NCI-H2196 (cell line): ENCODE measurements at regions not wholly inside any gene's neighbourhood (a gene's known extent, or its start where the extent isn't known, plus 50 kb on each side); places are given as distances from the start of the nearest gene placed in this dataset.

Source experiments
- DNase-seq: peaks from one replicate; lab custom pipeline; 2025; ENCODE audit not compliant: unreplicated experiment; lab: John Stamatoyannopoulos, UW

GRCh38 chr5:148912714-148913398 lies 86.4 kb downstream of the ADRB2 start:
- DNase-seq, result no peak

DNA sequence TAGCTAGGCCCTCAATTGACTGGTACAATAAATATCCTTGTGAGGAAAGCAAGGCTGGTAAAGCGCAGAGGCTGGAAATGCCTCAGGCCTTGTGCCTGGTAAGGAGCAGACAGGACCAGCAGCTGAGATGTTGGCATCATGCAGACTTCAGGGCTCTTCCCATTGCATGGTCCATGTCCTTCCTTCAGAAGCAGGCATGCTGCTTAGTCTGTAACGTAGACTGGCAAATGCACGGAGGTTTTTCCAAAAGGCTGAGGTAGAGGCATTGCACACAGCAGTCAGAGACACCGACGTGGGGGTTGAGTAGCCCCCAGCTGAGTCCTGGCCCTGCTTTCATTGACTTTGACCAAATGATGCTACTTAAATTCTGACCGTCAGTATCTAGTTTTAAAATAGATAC lies 87.1 kb downstream of the ADRB2 start:
- no peak for DNase-seq

DNA sequence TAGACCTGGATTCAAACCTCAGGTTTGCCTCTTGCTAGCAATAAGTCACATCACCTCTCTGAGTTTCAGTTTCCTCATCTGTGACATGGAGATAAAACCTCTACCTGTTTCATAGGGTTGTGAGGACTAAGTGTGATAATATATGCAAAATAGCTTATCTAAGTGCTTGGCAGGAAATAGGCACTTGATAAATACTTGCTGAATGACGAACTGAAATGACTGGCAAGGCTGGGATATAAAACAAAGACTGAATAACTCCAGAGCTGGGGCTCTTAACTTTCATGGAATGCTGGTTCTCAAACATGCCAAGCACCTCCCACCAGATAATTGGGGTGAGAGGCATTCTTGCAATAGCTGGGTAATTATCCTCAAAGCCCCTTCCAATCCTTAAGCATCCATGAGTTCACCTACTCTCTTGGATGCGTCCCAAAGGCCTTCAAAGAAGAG lies 87.6 kb downstream of the ADRB2 start:
- DNase-seq, result peak; percentile 36

DNA sequence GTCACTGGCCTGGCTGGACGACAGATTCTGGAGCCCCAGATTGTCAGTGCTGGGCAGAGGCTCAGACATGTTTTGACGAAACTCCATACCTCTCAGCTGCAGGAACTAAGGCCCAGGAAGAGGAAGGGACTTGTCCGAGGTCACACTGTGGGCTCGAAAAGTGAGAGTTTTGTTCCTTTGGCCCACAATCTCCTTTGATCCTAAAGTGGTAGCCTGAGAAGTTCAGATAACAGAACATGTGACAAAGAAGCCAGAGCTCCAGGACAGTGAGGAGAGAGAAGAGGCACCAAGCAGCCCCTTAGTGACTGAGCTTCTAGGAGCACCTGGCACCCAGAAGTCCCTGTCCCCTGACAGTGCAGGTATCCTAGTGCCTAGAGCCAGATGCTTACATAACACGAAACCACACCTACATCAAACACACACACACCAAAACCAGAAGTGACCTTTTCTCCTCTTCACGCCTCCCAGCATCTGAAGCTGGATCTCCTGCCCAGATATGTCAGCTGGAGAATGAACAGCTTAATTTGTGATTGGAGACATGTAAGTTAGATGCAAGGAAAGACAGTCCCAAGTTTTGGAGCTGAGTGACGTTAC lies 88.9 kb downstream of the ADRB2 start:
- no peak for DNase-seq

GRCh38 chr5:148920646-148921288 lies 94.4 kb downstream of the ADRB2 start:
- DNase-seq, result no peak

- no peak for DNase-seq
These were observed 94.9 kb downstream of the ADRB2 start for GRCh38 chr5:148921350-148921749.

DNA sequence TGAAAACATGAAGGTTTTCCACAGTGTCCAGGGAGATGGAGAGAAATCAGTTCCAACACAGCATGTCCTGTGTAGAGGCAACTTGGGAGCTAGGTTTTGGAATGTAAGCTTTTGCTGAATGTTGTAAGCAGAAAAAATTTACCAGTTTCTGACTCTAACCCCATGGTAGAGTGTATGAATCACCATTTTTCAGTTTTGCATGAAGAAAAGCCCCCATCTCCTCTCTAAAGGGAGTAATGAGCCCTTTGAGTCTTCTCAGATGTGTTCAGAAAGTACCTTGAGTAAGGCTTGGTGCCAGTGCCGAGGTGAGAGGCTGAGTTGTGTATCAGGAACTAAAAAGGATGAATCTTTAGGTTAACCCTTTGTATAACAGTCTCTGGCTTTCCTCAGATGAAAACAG lies 96.2 kb downstream of the ADRB2 start:
- no peak for DNase-seq

DNA sequence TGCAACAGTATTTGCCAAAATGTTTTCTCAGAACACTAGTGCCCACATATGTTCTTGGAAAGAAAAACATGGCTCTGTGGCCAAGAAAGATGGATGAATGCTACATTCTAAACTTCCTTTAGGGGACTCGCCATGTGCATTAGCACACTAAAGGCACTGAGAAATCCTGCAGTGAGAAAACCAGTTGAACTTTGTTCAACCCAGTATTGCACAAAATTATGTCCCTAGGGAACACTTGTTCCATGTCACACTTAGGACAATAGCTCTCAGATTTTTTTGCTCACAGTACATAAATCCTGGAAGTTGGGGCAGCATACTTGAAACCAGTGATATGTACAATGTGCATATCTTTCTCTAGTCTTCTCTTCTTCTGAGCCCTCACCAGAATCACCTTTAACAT lies 96.6 kb downstream of the ADRB2 start:
- DNase-seq, result no peak

DNA sequence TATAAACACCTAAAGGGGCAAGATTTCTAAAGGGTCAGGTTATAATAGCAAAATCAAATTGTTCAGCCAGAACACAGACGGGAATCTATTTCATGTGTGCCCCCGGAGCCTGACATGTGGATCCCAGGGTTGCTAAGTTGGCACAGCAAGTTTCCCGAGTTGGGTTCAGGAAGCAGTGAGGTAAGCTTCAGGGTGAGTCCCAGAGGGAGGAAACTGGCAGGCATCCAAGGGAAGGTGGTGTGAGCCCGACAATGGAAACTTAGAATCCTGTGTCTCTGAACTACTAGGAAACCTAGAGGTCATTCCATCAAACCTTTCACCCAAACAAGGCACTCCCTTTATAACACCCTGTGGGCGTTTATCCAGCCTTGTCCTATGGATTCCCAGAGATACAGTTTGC lies 98.4 kb downstream of the ADRB2 start:
- DNase-seq, result no peak

DNA sequence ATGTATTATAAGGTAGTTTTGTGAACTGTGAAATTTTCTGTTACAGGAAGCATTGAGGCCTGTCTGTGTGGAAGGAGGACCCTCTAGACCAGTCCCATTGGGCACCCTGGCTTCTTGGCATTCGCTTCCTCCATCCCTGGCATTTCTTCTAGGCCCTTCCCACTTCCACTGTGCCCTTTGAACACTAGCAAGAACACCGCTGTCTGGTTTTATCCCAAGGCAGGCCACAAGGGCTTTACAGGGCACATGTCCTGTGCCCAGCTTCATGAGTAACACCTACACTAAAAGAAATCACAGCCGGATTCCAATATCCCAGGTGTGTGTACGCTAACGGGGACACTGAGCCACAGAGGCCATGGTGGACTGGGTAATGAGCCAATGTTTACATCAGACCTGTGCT lies 99.8 kb downstream of the ADRB2 start:
- no peak for DNase-seq

DNA sequence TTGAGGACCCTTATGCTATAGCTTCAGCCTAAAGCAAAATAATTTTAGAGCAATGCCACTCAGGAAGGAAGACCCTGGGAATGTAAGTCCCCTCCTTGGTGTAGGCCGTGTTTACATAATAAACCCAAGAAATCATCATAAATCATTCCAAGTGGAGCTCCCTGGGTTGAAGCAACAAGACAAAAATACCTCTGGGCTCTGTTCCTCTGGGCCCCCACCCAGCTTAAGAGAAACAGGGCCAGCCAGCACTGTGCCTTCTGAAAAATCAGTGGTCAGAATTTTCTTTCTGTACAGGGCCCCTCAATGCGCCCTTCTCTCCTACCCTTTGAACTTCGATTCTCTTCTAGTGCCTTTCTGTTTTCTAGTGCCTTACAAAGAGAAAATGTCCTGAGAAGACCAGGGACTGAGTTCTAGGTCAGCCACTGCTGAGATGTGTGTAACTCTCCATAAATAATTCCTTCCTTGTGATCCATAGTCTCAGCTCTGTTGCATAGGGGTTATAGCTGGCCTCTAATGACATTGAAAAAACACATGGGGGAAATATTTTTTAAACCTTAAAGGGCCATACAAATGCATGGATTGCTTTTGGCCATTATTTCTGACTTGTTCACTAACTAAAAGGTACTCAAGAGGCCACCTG lies 101.0 kb downstream of the ADRB2 start:
- DNase-seq, result no peak

DNA sequence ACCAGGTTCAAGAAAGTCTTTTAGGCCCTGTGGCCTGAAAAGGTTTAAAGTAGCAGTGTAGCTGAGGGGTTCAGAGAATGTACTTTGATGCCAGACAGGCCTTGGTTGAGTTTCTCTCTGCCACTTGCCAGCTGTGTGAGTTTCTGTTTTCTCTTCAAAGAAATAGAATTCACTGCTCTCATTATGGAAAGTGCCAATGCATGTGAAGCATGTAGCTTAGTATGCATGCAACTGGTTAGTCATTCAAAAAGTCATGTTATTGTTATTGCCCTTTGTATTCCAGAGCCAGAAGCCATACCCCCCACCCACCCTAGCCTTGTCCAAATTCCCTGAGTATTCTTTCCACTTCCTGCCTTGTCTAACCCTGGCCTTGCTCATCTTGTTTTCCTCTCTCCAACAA lies 101.7 kb downstream of the ADRB2 start:
- no peak for DNase-seq

GRCh38 chr5:148931453-148932057 lies 105.1 kb downstream of the ADRB2 start:
- no peak for DNase-seq

- DNase-seq, result no peak
These were observed 106.0 kb downstream of the ADRB2 start for GRCh38 chr5:148932355-148932935.

DNA sequence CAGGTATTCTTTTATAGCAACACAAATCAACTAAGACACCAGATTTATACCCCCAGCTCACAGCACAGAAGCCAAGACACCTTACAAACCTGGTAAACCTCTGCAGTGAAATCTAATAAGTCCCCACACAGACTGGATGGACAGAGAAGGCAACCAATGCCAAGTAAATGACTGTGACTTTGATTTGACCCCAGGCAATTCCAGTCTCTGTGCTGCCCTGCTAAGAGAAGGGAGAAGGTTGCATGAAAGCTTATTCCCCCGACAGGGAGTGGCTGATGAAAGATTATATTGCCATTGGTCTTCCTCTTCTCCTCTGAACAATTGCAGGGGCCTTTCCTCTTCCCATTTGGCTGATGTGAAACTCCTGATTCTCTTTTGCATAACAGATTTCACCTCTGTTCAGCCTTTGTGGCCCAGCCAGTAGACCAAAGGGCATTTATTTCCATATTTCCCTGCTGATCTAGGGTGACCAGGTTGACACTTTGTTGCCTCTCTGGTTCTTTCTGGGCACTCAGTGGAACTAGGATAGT lies 107.6 kb downstream of the ADRB2 start:
- no peak for DNase-seq

DNA sequence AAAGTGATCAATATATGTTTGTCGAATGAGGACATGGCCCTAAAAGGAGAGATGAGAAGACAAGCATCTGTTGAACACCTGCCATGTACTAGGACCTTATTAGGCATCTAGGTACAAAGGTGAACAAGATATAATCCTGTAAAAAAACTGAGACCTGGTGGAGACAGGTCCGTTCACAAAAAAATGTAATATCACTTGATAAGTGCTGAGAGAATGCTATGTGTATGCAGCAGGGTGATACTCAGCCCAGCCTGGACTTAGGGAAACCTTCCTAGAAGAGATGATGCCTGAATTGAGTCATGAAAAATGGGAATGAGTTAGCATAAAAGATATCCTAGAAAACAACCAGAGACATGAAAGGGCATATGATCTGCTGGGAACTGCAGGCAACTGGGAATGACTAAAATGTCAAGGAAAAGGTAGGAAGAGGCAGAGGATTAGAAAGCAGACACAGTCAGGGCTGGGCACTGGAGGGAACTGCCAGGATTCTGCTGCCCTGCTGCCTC lies 108.5 kb downstream of the ADRB2 start:
- no peak for DNase-seq

DNA sequence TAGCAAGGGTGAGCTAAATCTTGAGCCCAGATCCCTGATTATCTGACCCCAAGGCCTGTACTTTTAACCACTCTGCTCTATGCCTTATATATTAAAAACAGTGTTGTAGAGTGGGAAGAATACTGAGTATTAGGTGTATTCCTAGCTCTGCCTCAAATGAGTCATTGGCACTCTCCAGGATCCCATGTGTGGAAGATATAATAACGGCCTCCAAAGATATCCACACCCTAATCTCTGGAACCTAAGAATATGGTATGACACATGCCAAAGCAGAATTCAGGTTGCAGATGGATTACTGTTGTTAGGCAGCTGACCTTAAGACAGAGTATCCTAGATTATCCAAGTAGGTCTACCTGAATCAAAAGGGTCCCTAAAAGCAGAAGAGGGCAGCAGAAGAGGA lies 110.8 kb downstream of the ADRB2 start:
- no peak for DNase-seq

DNA sequence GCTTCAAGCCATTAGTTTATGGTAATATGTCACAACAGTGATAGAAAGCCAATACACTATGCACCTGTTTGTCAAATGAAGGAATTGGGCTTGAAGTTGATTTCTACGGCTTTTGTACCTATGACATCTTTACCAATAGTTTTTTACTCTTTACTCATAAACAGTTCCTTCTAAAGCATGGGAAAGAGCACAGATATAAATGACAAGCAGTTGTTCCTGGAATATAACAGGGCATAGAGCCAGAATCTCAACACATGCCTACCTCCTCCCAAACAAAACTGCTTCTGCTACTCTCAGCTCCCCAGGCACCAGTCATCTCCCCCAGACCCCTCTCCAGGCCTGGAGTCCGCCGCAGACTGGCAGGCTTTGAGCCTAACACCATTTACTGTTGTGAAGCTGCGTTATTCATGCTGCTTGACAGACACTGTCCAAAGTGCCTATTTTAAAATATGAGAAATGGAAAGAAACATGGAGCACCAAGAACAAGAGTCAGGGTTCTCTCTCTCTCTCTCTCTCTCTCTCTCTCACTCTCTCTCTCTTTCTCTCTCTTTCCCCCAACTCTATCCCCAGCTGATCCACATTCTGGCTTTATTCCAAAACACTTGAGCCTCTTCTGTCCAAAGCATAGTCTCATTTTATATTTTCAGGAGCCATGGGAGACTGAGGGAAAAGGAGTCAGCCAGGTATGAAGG lies 111.6 kb downstream of the ADRB2 start:
- no peak for DNase-seq

GRCh38 chr5:148938522-148938882 lies 112.1 kb downstream of the ADRB2 start:
- no peak for DNase-seq

- DNase-seq, result no peak
These were observed 113.3 kb downstream of the ADRB2 start for GRCh38 chr5:148939676-148940075.
